ENCODE measurements at regions not wholly inside any gene's neighbourhood (a gene's known extent, or its start where the extent isn't known, plus 50 kb on each side); places are given as distances from the start of the nearest gene placed in this dataset.

- FAIRE-seq (no peak), DNase-seq (ENCODE audit: insufficient read length, low spot score) (no peak)
These were observed 214.4 kb upstream of the RORB start for GRCh38 chr9:74282526-74283253.

- FAIRE-seq, result no peak
- no peak for DNase-seq (ENCODE audit: insufficient read length, low spot score)
These were observed 212.3 kb upstream of the RORB start for GRCh38 chr9:74284581-74285450.

- DNase-seq (ENCODE audit: insufficient read length, low spot score) (no peak), FAIRE-seq (no peak)
These were observed 203.7 kb upstream of the RORB start for GRCh38 chr9:74293479-74293878.

DNA sequence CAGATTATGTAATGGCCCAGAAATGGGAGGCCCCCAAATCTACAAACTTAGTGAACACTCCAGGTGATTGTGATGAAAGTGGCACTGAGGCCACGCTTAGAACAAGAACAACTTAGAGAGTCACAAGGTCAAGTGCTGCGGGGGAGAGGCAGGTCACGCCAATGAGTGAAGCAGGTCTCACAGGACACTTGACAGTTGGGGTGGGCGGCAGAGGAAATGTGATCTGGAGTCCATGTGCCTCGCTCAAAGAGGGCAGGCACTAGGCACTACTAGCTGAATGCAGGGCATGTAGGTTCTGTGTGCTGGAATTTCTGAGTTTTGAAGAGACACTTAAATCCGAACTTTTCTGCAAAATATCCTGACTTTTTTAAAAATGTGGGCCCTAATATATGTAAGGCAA is 193.2 kb upstream of the RORB start:
- no peak for FAIRE-seq
- DNase-seq (ENCODE audit: insufficient read length, low spot score), result no peak

DNA sequence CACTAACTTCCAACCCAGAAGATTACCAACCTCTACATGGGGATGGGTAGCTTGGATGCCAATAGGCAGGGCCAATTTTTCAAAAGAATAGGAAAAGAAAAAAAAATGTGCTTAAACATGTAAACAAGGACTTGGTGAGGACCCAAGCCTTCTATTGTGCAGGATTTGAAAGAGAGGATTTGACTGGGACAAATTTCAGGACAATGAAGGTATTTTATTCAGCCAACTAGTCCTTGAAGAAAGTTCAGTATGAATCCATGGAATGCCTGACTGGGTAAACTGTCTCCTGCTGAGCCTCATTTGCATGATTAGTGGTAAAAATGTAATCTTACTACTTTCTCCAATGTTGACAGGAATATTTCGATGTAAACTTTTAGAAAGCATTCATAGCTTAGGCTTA is 192.5 kb upstream of the RORB start:
- DNase-seq (ENCODE audit: insufficient read length, low spot score) (no peak), FAIRE-seq (no peak)

DNA sequence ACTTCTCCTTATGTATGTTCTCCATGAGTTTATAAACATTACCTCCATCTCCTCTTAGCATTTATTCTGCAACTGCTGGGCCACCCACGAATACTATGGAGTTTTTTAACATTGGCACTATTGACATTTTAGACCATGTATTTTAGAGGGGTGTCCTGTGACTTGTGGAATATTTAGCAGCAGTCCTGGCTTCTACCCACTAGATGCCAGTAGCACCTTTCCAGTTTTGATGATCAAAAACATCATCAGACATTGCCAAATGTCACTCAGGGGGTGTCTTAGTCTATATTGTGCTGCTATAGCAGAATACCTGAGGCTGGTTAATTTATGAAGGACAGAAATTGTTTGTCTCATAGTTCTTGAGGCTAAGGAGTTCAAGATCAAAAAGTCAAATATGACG is 187.5 kb upstream of the RORB start:
- no peak for FAIRE-seq
- no peak for DNase-seq (ENCODE audit: insufficient read length, low spot score)

DNA sequence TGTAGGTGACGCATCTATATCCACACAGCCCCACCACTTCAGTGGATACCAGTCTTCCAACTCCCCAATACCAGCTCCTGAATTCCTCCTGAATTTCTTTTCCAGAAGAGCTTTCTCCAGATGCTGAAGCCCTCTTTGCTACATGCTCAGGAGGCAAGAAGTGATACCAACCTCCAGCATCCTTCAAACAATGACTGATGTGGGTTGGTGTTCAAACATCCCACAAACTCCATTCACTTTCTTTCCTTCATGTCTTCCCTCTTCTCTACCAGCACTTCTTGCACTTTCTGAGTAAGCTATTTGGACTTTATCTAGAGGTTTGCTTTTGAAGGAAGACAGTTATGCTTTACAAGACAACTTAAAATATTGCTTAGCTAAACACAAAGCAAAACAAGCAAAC is 179.9 kb upstream of the RORB start:
- DNase-seq (ENCODE audit: insufficient read length, low spot score) (no peak), FAIRE-seq (no peak)

GRCh38 chr9:74321396-74321795 is 175.7 kb upstream of the RORB start:
- no peak for FAIRE-seq
- DNase-seq (ENCODE audit: insufficient read length, low spot score), result no peak

- FAIRE-seq (no peak), DNase-seq (ENCODE audit: insufficient read length, low spot score) (no peak)
These were observed 174.3 kb upstream of the RORB start for GRCh38 chr9:74322661-74323314.

- DNase-seq (ENCODE audit: insufficient read length, low spot score) (no peak), FAIRE-seq (no peak)
These were observed 166.5 kb upstream of the RORB start for GRCh38 chr9:74330487-74331214.

- DNase-seq (ENCODE audit: insufficient read length, low spot score), result no peak
- FAIRE-seq, result no peak
These were observed 165.5 kb upstream of the RORB start for GRCh38 chr9:74331607-74332006.

GRCh38 chr9:74333384-74334032 is 163.6 kb upstream of the RORB start:
- no peak for FAIRE-seq
- no peak for DNase-seq (ENCODE audit: insufficient read length, low spot score)

DNA sequence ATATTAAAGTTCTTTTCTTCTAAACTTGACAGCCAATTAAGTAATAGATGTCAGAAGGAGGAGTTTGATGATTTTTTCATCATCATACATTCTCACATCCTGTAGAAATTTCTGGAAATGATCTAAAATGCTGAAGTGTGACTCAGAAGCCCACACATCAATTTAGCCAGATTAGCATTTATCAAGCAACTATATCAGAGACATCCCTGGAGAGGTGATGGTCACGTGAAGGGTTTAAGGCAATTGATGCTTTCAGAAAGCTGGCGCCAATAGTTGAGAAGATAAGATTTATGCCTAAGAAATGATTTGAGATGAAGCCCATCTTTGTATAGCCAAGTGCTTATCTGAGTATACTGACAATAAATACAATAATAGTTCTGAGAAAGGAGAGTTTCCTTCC is 162.9 kb upstream of the RORB start:
- DNase-seq (ENCODE audit: insufficient read length, low spot score) (no peak), FAIRE-seq (no peak)

DNA sequence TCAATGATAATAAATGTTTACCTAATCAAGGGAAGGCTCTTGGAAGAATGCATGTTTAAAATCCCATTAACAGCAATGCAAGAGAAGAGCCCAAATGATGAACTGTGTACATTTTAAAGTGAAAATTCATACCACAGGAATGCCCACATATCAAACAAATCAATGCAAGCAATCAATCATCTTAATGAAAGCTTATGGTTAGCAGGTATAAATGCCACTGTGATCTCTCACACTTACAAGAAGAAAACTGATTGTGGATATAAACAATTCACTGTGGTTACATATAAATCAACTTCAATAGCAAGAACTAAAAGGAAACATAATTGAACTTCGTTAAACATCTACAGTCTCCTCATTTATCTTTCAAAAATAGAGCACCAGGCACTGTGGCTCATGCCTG is 161.0 kb upstream of the RORB start:
- no peak for FAIRE-seq
- no peak for DNase-seq (ENCODE audit: insufficient read length, low spot score)

- FAIRE-seq (no peak), DNase-seq (ENCODE audit: insufficient read length, low spot score) (no peak)
These were observed 148.4 kb upstream of the RORB start for GRCh38 chr9:74348777-74349176.

GRCh38 chr9:74355107-74355506 is 142.0 kb upstream of the RORB start:
- DNase-seq (ENCODE audit: insufficient read length, low spot score), result no peak
- FAIRE-seq, result no peak

DNA sequence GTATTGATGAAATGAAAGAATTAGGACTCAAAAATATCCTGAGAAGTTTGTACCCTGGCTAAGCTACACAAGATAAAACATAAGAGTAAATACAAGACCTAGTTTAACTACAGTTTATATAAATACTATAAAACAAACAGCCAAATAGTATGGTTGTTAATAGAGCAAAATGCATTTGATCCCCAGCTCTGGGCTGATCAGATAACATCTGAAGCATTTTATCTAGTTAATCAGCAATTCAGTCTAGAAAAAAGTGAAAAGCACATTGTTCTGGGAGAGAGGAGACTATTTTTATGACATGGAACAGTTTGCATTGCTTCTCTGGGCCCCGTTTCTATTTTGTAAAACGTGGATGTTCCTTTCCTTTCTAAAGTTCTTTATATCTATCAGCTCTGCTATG is 139.6 kb upstream of the RORB start:
- FAIRE-seq, result no peak
- DNase-seq (ENCODE audit: insufficient read length, low spot score), result no peak

DNA sequence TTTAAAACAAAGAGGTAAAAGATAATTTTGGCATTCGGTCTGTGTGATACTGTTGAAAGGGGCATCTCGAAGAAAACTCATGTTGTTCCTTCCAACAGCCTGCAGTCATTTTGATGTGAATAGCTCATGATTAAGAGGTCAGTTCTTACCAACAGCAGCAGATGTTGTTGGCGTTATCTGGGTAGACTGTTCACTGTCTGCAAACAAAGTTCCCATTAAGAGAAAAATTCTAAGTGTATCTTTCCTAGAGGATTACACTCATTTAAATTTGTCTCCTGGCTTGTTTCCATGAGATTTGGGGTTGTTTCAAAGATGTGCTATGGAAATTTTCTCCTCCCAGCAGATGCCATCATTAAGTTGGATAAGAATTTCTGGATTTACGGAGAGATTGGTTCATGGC is 138.2 kb upstream of the RORB start:
- FAIRE-seq, result no peak

DNA sequence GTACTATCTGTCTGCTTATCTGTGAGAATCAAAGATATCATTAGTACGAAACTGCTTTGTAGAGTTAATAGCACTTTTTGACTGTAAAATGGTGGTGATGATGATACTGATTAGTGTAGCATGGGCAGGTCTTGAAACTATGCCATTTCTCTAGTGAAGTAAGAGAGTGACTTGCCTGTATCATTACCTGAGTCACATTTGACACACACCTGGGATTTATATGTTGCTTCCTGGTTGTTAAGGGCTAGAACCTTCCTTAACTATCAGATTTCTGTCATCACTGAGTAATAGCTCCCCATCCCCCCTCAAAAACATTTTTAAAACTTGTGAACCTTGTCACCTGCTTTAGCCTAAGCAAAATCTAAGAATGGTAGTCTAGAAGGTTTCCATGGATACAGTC is 135.6 kb upstream of the RORB start:
- DNase-seq (ENCODE audit: insufficient read length, low spot score) (no peak), FAIRE-seq (no peak)

More for the DNA sequence above, 138.2 kb upstream of the RORB start:
- DNase-seq (ENCODE audit: insufficient read length, low spot score), result no peak

GRCh38 chr9:74362423-74362822 is 134.7 kb upstream of the RORB start:
- FAIRE-seq (no peak), DNase-seq (ENCODE audit: insufficient read length, low spot score) (no peak)

DNA sequence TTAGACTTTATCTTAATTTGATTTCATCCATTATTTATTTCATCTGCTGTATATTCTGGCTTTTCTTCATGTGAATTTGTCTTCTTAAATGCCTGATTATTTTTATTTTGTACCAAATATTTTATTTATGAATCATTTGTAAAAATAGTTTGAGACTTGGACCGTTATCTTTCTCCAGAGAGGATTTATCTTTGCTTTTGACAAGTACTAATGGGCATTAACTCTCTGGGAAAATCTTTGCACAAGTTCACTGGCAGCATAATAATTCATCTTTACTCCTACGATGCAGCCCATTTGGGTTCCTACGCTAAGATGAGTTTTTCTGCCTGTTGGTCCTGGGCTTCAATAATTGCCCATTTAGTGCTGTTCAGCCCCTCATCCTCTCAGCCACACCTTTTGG is 131.0 kb upstream of the RORB start:
- no peak for DNase-seq (ENCODE audit: insufficient read length, low spot score)
- FAIRE-seq, result no peak

Data from HTR-8/SVneo (cell line).